GM12878 (cell line): ENCODE measurements at regions not wholly inside any gene's neighbourhood (a gene's known extent, or its start where the extent isn't known, plus 50 kb on each side); places are given as distances from the start of the nearest gene placed in this dataset.

Source experiments
- ATAC-seq: fragments of 200-7000 bp; cut with Tn5 transposase; 3 replicates; pipeline ENCODE4 v1.9.1; 2020; ENCODE audit warnings: mild to moderate bottlenecking, moderate library complexity
- BruUV-seq: library from RNA; stranded (reverse); fragments of 400-500 nt; replicated peaks from 2 replicates; lab custom pipeline; 2021; lab: Mats Ljungman, UMichigan
- CTCF ChIA-PET: fragments of 300-600 bp; sonication (Branson Sonifier 250); formaldehyde crosslinking; extraction: SDS; loops from one replicate; lab custom pipeline; 2021; ENCODE audit warnings: inconsistent platforms; lab: Yijun Ruan, JAX
- POLR2A ChIA-PET: fragments of 350-600 bp; formaldehyde crosslinking; extraction: SDS; loops from one replicate; lab custom pipeline; 2021; ENCODE audit warnings: inconsistent platforms; lab: Charles Lee
- RAD21 ChIA-PET: fragments of 300-600 bp; sonication (Branson Sonifier 250); formaldehyde crosslinking; loops from one replicate; lab custom pipeline; 2023; ENCODE audit warnings: antibody characterized with exemption; ENCODE audit not compliant: unreplicated experiment; lab: Charles Lee
- SMC1A ChIA-PET: fragments of 300-600 bp; sonication (Branson Sonifier 250); formaldehyde crosslinking; loops from one replicate; lab custom pipeline; 2023; ENCODE audit not compliant: unreplicated experiment, uncharacterized antibody; lab: Charles Lee
- DNase-seq: peaks from one replicate; pipeline ENCODE4 v3.0.0-alpha.2; 2011; ENCODE audit warnings: low read depth, low spot score
- FAIRE-seq: peaks from 3 replicates; lab custom pipeline; 2011; peaks lifted over from hg19 to GRCh38; lab: Jason Lieb, UNC
- H2AFZ ChIP-seq: 2 replicates; pipeline ENCODE4 v1.6.0; 2011; ENCODE audit warnings: low read depth, low read length, control low read depth; ENCODE audit not compliant: control insufficient read depth
- H3K27ac ChIP-seq: 2 replicates; pipeline ENCODE4 v1.5.1; 2011; ENCODE audit warnings: control low read depth; ENCODE audit not compliant: control insufficient read depth, insufficient read depth
- H3K27me3 ChIP-seq, 2 experiments: replicated peaks in 1 of 2; 2 replicates each; pipeline versions ENCODE4 v1.6.0 to v1.6.1; 2011; ENCODE audit warnings: low read length in 1 of 2; ENCODE audit not compliant: control insufficient read depth in 2 of 2, insufficient read depth in 2 of 2
- H3K36me3 ChIP-seq, 2 experiments: 2 replicates each; pipeline ENCODE4 v1.5.1; 2011; ENCODE audit warnings: low read length in 1 of 2; ENCODE audit not compliant: control insufficient read depth in 2 of 2, insufficient read depth in 2 of 2
- H3K4me1 ChIP-seq: 2 replicates; pipeline ENCODE4 v1.6.1; 2011; ENCODE audit warnings: mild to moderate bottlenecking, low read length, moderate library complexity, mixed read lengths; ENCODE audit not compliant: control insufficient read depth, insufficient read depth
- H3K4me2 ChIP-seq: 2 replicates; pipeline ENCODE4 v1.6.0; 2011; ENCODE audit warnings: control low read depth; ENCODE audit not compliant: control insufficient read depth, insufficient read depth
- H3K4me3 ChIP-seq: fragments of 200-600 bp; sonication (generic); 2 replicates; pipeline ENCODE4 v1.5.1; 2016
- H3K79me2 ChIP-seq: 2 replicates; pipeline ENCODE4 v1.6.0; 2011; ENCODE audit warnings: low read length; ENCODE audit not compliant: control insufficient read depth, insufficient read depth
- H3K9ac ChIP-seq: 2 replicates; pipeline ENCODE4 v1.8.0; 2011; ENCODE audit warnings: low read length, control low read depth, mixed read lengths; ENCODE audit not compliant: control insufficient read depth, insufficient read depth
- H3K9me3 ChIP-seq: replicated peaks from 3 replicates; pipeline ENCODE4 v1.5.1; 2011; ENCODE audit warnings: mild to moderate bottlenecking, low read length; ENCODE audit not compliant: control insufficient read depth, insufficient read depth
- H4K20me1 ChIP-seq: 2 replicates; pipeline ENCODE4 v1.6.0; 2011; ENCODE audit not compliant: control insufficient read depth, insufficient read depth
- BMI1 ChIP-seq: fragments of 450-650 bp; IDR thresholded peaks from 2 replicates; pipeline ENCODE4 v1.6.1; 2016; ENCODE audit warnings: mild to moderate bottlenecking, moderate library complexity, borderline replicate concordance
- EGR1 ChIP-seq, 2 experiments: IDR thresholded peaks; 1 replicate in 1 of 2; 2 replicates in 1 of 2; pipeline ENCODE4 v1.6.1; 2011 to 2012; ENCODE audit warnings: low read depth in 2 of 2, low read length in 2 of 2, borderline replicate concordance in 1 of 2, mild to moderate bottlenecking in 1 of 2, moderate library complexity in 1 of 2
- FOXK2 ChIP-seq: fragments of 450-650 bp; IDR thresholded peaks from 2 replicates; pipeline ENCODE4 v1.6.1; 2017; ENCODE audit warnings: mild to moderate bottlenecking, moderate library complexity
- KAT2A ChIP-seq: conservative IDR thresholded peaks from 2 replicates; pipeline ENCODE4 v1.6.1; 2011; ENCODE audit warnings: low read depth, low read length; ENCODE audit not compliant: control insufficient read depth
- MYB ChIP-seq: fragments of 150-350 bp; IDR thresholded peaks from 2 replicates; pipeline ENCODE4 v1.6.1; 2014; ENCODE audit warnings: mild to moderate bottlenecking, low read depth, low read length, borderline replicate concordance
- MYC ChIP-seq: IDR thresholded peaks from 2 replicates; pipeline ENCODE4 v1.6.1; 2011; ENCODE audit warnings: mild to moderate bottlenecking, low read length, moderate library complexity, inconsistent platforms; ENCODE audit not compliant: insufficient read depth, insufficient replicate concordance, insufficient read length, severe bottlenecking
- NFXL1 ChIP-seq: fragments of 450-650 bp; IDR thresholded peaks from 2 replicates; pipeline ENCODE4 v1.6.1; 2017; ENCODE audit warnings: antibody characterized with exemption, mild to moderate bottlenecking, borderline replicate concordance
- NFYA ChIP-seq: IDR thresholded peaks from 2 replicates; pipeline ENCODE4 v1.6.1; 2011; ENCODE audit warnings: low read depth, mild to moderate bottlenecking, low read length, improper control_type of control experiment, borderline replicate concordance
- SIN3A ChIP-seq: IDR thresholded peaks from 2 replicates; pipeline ENCODE4 v1.6.1; 2012; ENCODE audit warnings: low read depth, low read length, improper control_type of control experiment
- SP1 ChIP-seq: IDR thresholded peaks from one replicate; pipeline ENCODE4 v1.6.1; 2011; ENCODE audit warnings: low read depth, low read length
- STAT3 ChIP-seq: IDR thresholded peaks from 2 replicates; pipeline ENCODE4 v1.6.1; 2011; ENCODE audit warnings: low read depth, low read length, improper control_type of control experiment
- ZNF274 ChIP-seq: IDR thresholded peaks from one replicate; pipeline ENCODE4 v1.8.0; 2011; ENCODE audit not compliant: insufficient read length, insufficient read depth
- WGBS: methylation state at CpG from one replicate; pipeline ENCODE4 v1.1.6; 2016; ENCODE audit warnings: low lambda C conversion rate; ENCODE audit not compliant: insufficient replicate concordance, insufficient coverage; ENCODE audit errors: missing lambda C conversion rate; 5-methylcytosine and 5-hydroxymethylcytosine counted together
- in situ Hi-C: fragments of 300-500 bp; cut with MboI; formaldehyde crosslinking; loops from 9 replicates; pipeline ENCODE4 v1.14.3; 2018; ENCODE audit warnings: mixed read lengths
- intact Hi-C: fragments of 100-400 bp; cut with micrococcal nuclease; formaldehyde crosslinking; loops from one replicate; pipeline ENCODE4 v1.14.2; 2022; ENCODE audit not compliant: unreplicated experiment
- TF ChIP-seq, protein P1 (sequence below): fragments of 450-650 bp; IDR thresholded peaks from 2 replicates; pipeline ENCODE4 v1.6.1; 2016; ENCODE audit warnings: mild to moderate bottlenecking, moderate library complexity, borderline replicate concordance
- TF ChIP-seq, protein P2 (sequence below): IDR thresholded peaks from 2 replicates; pipeline ENCODE4 v1.6.1; 2012; ENCODE audit warnings: low read depth, low read length, improper control_type of control experiment
- TF ChIP-seq, protein P3 (sequence below): fragments of 450-650 bp; IDR thresholded peaks from 2 replicates; pipeline ENCODE4 v1.6.1; 2017; ENCODE audit warnings: mild to moderate bottlenecking, low read depth, inconsistent platforms; ENCODE audit not compliant: poor library complexity, severe bottlenecking

DNA sequence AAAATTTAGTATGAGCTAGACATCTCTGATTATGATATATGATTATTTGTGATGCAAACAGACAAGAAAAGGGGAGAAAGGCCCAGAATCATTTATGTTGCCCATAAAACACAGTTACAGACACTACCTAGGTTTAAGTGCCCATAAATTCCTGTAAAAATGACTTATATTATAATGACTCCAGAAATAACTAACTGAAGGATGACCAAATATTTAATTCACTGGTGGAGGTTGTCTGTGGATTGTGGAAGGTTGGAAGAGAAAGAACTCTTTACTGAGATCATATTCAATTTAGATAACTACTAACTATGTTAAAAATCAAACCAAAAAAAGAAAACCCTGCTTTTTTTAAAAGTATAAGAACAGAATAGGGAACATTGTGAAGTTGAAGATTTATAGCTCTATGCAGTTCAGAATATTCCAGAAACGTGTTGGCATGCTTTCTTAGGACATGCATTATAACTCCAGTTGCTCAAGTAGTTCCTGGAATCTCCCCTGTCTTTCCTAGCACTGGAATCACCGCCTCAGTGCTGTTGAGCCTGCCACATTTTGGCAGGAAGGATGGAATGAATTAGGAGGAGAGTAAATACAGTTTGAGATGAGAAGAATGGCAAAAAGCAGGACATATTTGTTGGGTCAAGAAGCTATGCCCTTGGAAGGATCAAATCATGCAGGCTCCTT is 72.0 kb upstream of the PAPPA start (continued):
- no peak for TF ChIP-seq BMI1
- TF ChIP-seq MYC: no peak
- TF ChIP-seq MYB: no peak
- TF ChIP-seq SIN3A: no peak
- TF ChIP-seq STAT3: no peak
- TF ChIP-seq ZNF274: no peak
- no peak for TF ChIP-seq NFYA
- TF ChIP-seq FOXK2: no peak
- TF ChIP-seq, protein P1, sequence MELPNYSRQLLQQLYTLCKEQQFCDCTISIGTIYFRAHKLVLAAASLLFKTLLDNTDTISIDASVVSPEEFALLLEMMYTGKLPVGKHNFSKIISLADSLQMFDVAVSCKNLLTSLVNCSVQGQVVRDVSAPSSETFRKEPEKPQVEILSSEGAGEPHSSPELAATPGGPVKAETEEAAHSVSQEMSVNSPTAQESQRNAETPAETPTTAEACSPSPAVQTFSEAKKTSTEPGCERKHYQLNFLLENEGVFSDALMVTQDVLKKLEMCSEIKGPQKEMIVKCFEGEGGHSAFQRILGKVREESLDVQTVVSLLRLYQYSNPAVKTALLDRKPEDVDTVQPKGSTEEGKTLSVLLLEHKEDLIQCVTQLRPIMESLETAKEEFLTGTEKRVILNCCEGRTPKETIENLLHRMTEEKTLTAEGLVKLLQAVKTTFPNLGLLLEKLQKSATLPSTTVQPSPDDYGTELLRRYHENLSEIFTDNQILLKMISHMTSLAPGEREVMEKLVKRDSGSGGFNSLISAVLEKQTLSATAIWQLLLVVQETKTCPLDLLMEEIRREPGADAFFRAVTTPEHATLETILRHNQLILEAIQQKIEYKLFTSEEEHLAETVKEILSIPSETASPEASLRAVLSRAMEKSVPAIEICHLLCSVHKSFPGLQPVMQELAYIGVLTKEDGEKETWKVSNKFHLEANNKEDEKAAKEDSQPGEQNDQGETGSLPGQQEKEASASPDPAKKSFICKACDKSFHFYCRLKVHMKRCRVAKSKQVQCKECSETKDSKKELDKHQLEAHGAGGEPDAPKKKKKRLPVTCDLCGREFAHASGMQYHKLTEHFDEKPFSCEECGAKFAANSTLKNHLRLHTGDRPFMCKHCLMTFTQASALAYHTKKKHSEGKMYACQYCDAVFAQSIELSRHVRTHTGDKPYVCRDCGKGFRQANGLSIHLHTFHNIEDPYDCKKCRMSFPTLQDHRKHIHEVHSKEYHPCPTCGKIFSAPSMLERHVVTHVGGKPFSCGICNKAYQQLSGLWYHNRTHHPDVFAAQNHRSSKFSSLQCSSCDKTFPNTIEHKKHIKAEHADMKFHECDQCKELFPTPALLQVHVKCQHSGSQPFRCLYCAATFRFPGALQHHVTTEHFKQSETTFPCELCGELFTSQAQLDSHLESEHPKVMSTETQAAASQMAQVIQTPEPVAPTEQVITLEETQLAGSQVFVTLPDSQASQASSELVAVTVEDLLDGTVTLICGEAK: no peak

DNA sequence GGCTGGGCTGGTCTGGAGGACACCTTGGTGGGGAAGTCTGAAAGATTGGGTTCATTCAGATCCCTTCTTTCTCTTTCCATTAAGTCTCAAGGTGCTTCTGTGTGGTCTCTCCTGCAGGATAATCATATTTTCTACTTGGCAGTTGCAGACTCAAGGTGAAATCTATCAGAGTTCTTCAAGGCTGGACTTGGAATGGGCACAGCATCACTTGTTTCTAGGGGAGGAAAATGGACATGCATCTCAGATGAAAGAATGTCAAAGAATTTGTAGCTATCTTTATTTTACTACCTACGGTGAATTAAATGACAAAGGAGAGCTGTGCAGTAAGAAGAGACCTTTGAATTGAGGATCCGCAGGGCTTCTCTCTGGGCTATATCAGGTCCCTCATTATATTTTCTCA is 69.8 kb upstream of the PAPPA start:
- H3K4me3 ChIP-seq: no peak overlapping the region
- intact Hi-C loops: no loop called here
- FAIRE-seq (no peak), DNase-seq (no peak), ATAC-seq (no peak)
- H2AFZ ChIP-seq: no peak overlapping the region
- H3K27ac ChIP-seq: no peak overlapping the region
- H3K4me1 ChIP-seq: no peaks in the 10 kb centered on the region
- H3K4me2 ChIP-seq: no peak overlapping the region
- ChIA-PET CTCF (no interaction called here), RAD21 (no interaction called here), POLR2A (no interaction called here), SMC1A (no interaction called here)
- H3K9ac ChIP-seq: no peak overlapping the region
- in situ Hi-C loops: no loop called here
- H3K79me2 ChIP-seq: no peaks in the 10 kb centered on the region
- no peaks in the 10 kb centered on the region for H4K20me1 ChIP-seq
- H3K9me3 ChIP-seq: no peaks in the 10 kb centered on the region
- TF ChIP-seq, protein P2, sequence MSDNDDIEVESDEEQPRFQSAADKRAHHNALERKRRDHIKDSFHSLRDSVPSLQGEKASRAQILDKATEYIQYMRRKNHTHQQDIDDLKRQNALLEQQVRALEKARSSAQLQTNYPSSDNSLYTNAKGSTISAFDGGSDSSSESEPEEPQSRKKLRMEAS: no peak
- TF ChIP-seq NFXL1 (no peak), KAT2A (no peak), SP1 (no peak), EGR1 (IDR thresholded peaks at IDR 0.05; ENCODE audit: borderline replicate concordance in 1 of 2, low read depth in 2 of 2, low read length in 2 of 2) (no peak)
- TF ChIP-seq, protein P3, sequence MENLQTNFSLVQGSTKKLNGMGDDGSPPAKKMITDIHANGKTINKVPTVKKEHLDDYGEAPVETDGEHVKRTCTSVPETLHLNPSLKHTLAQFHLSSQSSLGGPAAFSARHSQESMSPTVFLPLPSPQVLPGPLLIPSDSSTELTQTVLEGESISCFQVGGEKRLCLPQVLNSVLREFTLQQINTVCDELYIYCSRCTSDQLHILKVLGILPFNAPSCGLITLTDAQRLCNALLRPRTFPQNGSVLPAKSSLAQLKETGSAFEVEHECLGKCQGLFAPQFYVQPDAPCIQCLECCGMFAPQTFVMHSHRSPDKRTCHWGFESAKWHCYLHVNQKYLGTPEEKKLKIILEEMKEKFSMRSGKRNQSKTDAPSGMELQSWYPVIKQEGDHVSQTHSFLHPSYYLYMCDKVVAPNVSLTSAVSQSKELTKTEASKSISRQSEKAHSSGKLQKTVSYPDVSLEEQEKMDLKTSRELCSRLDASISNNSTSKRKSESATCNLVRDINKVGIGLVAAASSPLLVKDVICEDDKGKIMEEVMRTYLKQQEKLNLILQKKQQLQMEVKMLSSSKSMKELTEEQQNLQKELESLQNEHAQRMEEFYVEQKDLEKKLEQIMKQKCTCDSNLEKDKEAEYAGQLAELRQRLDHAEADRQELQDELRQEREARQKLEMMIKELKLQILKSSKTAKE: no peak
- H3K27me3 ChIP-seq: no peaks in the 10 kb centered on the region
- no peaks in the 10 kb centered on the region for H3K36me3 ChIP-seq
- WGBS: 16% methylated on average over 2 of the region's 2 CpGs
- no TSS peak for BruUV-seq
